ENCODE measurements at regions not wholly inside any gene's neighbourhood (a gene's known extent, or its start where the extent isn't known, plus 50 kb on each side); places are given as distances from the start of the nearest gene placed in this dataset.

DNA sequence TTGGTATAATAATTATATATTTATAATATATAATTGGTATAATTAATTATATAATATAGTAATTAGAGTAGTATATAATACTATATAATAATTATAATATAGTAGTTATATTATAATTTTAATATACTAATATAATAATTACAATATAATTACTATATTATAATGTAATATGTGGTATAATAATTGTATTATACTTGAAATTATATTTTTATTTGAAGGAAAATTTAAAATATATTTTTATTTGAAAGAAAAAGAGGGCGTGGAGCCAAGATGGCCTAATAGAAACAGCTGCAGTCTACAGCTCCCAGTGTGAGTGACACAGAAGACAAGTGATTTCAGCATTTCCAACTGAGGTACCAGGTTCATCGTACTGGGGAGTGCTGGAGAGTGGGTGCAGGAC is 365.9 kb downstream of the MMUT start:
- Histone ChIP-seq H3K4me3 (ENCODE audit: low read depth, low read length) (no peak overlapping the region), H3K27ac (no peak overlapping the region), H3K36me3 (replicated peaks) (no peaks in the 10 kb centered on the region), H3K27me3 (replicated peaks) (no peaks in the 10 kb centered on the region)
- in situ Hi-C loops (cut with HindIII; ENCODE audit: low pct_ligation_motif_present, low sequenced_read_pairs) = no loop called here
- no peak for DNase-seq
- TF ChIP-seq, protein P1, sequence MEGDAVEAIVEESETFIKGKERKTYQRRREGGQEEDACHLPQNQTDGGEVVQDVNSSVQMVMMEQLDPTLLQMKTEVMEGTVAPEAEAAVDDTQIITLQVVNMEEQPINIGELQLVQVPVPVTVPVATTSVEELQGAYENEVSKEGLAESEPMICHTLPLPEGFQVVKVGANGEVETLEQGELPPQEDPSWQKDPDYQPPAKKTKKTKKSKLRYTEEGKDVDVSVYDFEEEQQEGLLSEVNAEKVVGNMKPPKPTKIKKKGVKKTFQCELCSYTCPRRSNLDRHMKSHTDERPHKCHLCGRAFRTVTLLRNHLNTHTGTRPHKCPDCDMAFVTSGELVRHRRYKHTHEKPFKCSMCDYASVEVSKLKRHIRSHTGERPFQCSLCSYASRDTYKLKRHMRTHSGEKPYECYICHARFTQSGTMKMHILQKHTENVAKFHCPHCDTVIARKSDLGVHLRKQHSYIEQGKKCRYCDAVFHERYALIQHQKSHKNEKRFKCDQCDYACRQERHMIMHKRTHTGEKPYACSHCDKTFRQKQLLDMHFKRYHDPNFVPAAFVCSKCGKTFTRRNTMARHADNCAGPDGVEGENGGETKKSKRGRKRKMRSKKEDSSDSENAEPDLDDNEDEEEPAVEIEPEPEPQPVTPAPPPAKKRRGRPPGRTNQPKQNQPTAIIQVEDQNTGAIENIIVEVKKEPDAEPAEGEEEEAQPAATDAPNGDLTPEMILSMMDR (IDR thresholded peaks at IDR 0.05; ENCODE audit: low read depth, low read length, missing control alignments) = no peak

DNA sequence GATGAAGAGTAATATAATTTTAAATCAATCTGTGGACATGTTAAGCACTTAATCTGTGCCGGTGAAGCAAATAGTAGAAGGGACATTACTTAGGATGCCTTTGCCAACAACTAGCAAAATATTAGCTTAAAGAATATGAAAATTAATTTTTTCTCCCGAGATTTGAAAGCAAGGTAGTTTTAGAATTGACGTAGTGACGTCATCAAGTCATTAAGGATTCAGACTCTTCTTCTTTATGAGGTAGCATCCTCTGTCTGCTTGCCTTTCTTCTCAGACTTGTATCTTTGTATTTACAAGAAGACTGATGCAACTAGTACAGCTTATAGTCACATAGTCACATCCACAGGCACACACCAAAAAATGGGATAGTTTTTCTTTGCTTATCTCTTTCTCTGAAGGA is 374.4 kb downstream of the MMUT start:
- DNase-seq = no peak
- Histone ChIP-seq H3K27ac (no peak overlapping the region), H3K36me3 (replicated peaks) (no peaks in the 10 kb centered on the region), H3K4me3 (ENCODE audit: low read depth, low read length) (no peak overlapping the region), H3K27me3 (replicated peaks) (no peaks in the 10 kb centered on the region)
- in situ Hi-C loops (cut with HindIII; ENCODE audit: low pct_ligation_motif_present, low sequenced_read_pairs) = no loop called here
- TF ChIP-seq, protein P1 (IDR thresholded peaks at IDR 0.05; ENCODE audit: low read depth, low read length, missing control alignments) = no peak

DNA sequence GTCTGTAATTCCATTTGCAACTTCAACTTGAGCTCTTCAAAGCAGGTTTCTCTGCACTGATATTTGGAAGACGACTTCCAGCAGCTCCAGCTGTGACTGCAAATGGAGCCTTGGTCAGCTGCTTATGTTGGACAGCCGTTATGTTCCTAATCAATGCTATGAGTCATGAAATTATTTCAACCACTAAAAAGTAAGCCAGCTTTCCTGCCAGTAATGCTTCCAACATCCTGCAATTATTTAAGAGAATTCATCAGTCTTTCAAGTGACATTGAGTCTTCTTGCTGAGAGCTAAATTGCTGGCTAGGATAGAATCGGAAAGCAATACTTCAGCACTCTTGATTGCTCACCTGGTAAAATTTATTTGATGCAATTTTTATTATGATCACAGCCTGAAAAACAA is 375.7 kb downstream of the MMUT start:
- H3K27ac ChIP-seq = no peak overlapping the region
- TF ChIP-seq, protein P1 (IDR thresholded peaks at IDR 0.05; ENCODE audit: low read depth, low read length, missing control alignments) = no peak
- in situ Hi-C loops (cut with HindIII; ENCODE audit: low pct_ligation_motif_present, low sequenced_read_pairs) = no loop called here
- no peaks in the 10 kb centered on the region for H3K36me3 ChIP-seq (replicated peaks)
- no peak for DNase-seq
- no peak overlapping the region for H3K4me3 ChIP-seq (ENCODE audit: low read depth, low read length)
- H3K27me3 ChIP-seq (replicated peaks) = no peaks in the 10 kb centered on the region

DNA sequence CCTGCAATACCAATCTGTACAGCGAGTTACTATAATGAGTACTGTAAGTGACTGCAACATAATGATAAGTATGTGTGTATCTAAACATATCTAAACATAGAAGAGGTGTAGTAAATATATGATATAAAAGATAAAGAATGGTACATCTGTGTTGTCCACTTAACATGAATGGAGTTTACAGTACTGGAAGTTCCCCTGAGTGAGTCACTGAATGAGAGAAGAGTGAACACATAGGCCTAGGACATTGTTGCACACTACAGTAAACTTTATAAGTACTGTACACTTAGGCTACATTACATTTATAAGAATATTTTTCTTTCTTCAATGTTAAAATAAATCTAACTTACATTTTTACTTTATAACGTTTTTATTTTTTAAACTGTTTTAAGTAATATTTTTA is 380.4 kb downstream of the MMUT start:
- TF ChIP-seq, protein P1 (IDR thresholded peaks at IDR 0.05; ENCODE audit: low read depth, low read length, missing control alignments) = no peak
- no peaks in the 10 kb centered on the region for H3K27me3 ChIP-seq (replicated peaks)
- H3K36me3 ChIP-seq (replicated peaks) = no peaks in the 10 kb centered on the region
- in situ Hi-C loops (cut with HindIII; ENCODE audit: low pct_ligation_motif_present, low sequenced_read_pairs) = no loop called here
- no peak overlapping the region for H3K27ac ChIP-seq
- no peak overlapping the region for H3K4me3 ChIP-seq (ENCODE audit: low read depth, low read length)
- no peak for DNase-seq

DNA sequence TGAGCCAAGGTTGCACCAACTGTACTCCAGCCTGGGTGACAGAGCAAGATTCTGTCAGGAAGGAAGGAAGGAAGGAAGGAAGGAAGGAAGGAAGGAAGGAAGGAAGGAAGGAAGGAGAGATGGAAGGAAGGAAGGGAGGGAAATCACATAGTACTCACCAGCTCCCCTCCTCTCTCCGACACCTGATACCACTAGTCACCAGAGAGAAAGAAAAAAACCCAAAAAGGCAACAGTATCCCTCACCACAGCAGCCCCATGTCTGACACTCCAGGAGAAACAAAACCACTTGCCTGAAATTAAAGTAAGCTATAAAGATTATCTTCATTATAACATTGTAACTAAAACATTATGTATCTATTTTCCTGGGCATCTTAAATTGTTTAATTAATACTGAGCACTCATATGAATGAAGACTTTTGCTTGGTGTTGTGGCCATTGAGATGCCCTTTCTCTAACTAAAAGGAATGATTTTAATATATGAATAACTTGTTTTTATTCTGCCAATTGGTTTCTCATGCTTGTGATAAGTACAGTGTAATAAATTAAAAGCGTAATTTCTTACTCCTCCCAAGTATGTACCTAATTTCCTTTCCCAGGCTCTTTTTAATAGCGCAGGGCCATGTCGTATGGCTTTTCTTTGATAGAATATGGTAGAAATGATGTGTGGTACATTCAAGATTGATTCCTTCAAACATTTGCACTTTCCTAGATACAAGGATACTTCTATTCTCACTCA is 390.0 kb downstream of the MMUT start:
- in situ Hi-C loops (cut with HindIII; ENCODE audit: low pct_ligation_motif_present, low sequenced_read_pairs) = no loop called here
- no peak for DNase-seq
- TF ChIP-seq, protein P1 (IDR thresholded peaks at IDR 0.05; ENCODE audit: low read depth, low read length, missing control alignments) = no peak
- Histone ChIP-seq H3K4me3 (ENCODE audit: low read depth, low read length) (no peak overlapping the region), H3K36me3 (replicated peaks) (no peaks in the 10 kb centered on the region), H3K27me3 (replicated peaks) (no peaks in the 10 kb centered on the region), H3K27ac (no peak overlapping the region)

DNA sequence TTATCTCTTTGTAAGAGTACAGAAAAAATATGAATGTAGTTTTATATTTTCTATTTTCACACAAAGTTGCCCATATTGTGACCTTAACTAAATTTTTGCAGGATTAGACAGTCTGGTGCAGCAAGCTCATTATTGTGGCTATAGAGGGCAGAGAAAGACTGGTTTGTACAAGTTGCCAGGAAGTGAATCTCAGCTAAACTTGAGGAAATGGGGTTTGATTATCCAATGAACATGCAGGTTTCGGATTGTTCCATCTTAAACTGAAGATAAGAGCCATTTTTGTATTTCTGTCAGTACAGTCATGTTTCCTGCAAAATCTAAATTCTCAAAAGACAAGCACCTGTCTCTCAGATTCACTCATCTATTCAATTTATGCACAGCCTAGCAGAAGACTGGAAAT is 390.9 kb downstream of the MMUT start:
- no peak for DNase-seq
- TF ChIP-seq, protein P1 (IDR thresholded peaks at IDR 0.05; ENCODE audit: low read depth, low read length, missing control alignments) = no peak
- Histone ChIP-seq H3K36me3 (replicated peaks) (no peaks in the 10 kb centered on the region), H3K27me3 (replicated peaks) (no peaks in the 10 kb centered on the region), H3K4me3 (ENCODE audit: low read depth, low read length) (no peak overlapping the region), H3K27ac (no peak overlapping the region)
- in situ Hi-C loops (cut with HindIII; ENCODE audit: low pct_ligation_motif_present, low sequenced_read_pairs) = no loop called here
